Upper lobe of left lung (tissue), 4 donors: ENCODE measurements at regions not wholly inside any gene's neighbourhood (a gene's known extent, or its start where the extent isn't known, plus 50 kb on each side); places are given as distances from the start of the nearest gene placed in this dataset.

Source experiments
- EP300 ChIP-seq, 4 donors: sonication (generic); formaldehyde crosslinking; IDR thresholded peaks; one replicate each; pipeline ENCODE4 v1.5.1; 2017; ENCODE audit warnings: antibody characterized with exemption in 4 of 4, control low read depth in 2 of 4
- POLR2AphosphoS5 ChIP-seq, 2 donors: sonication (generic); formaldehyde crosslinking; IDR thresholded peaks; one replicate each; pipeline ENCODE4 v1.5.1; 2017; ENCODE audit warnings: antibody characterized with exemption in 2 of 2
- TF ChIP-seq, protein P1 (sequence below), 6 experiments: fragments of 450-650 bp in 4 of 6; fragments of 200-600 bp in 2 of 6; sonication (generic) in 2 of 6; IDR thresholded peaks; one replicate each; pipeline ENCODE4 v1.5.1; 2016 to 2019; ENCODE audit warnings: antibody characterized with exemption in 6 of 6

DNA sequence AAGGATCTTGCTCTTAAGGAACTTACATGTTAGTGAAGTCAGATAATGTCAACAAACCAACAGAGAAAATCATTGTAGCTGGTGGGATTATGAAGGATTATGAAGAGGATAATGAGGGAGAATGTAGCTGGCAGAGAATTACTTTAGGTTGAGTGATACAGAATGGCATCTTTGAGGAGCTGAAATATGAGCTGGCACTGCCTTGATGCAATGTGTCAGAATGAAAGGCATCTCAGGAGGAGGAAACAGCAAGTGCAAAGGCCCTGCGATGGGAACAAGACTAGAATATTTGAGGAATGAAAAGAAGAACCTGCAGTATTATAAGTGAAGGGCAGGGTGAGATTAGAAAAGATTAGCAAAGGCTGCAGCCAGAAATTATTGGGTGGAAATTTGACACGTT, 237.2 kb upstream of the ADAMTS9 start:
- TF ChIP-seq, protein P1, sequence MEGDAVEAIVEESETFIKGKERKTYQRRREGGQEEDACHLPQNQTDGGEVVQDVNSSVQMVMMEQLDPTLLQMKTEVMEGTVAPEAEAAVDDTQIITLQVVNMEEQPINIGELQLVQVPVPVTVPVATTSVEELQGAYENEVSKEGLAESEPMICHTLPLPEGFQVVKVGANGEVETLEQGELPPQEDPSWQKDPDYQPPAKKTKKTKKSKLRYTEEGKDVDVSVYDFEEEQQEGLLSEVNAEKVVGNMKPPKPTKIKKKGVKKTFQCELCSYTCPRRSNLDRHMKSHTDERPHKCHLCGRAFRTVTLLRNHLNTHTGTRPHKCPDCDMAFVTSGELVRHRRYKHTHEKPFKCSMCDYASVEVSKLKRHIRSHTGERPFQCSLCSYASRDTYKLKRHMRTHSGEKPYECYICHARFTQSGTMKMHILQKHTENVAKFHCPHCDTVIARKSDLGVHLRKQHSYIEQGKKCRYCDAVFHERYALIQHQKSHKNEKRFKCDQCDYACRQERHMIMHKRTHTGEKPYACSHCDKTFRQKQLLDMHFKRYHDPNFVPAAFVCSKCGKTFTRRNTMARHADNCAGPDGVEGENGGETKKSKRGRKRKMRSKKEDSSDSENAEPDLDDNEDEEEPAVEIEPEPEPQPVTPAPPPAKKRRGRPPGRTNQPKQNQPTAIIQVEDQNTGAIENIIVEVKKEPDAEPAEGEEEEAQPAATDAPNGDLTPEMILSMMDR (IDR thresholded peaks at IDR 0.05): no peak
- TF ChIP-seq POLR2AphosphoS5 (IDR thresholded peaks at IDR 0.05) (no peak), EP300 (IDR thresholded peaks at IDR 0.05) (no peak)
